Activated CD8-positive, alpha-beta memory T cell treated with anti-CD3 and anti-CD28 coated beads, Interleukin-2, amount 10 ng/mL, durations not matched to agents 7 days and 5 days (primary cell): ENCODE measurements at regions not wholly inside any gene's neighbourhood (a gene's known extent, or its start where the extent isn't known, plus 50 kb on each side); places are given as distances from the start of the nearest gene placed in this dataset.

Experiments used
- ATAC-seq: fragments of 150-1000 bp; cut with Tn5 transposase; one replicate; pipeline ENCODE4 v1.10.0; 2021; ENCODE audit warnings: moderate library complexity
- CTCF ChIA-PET: fragments of 350-600 bp; sonication (Branson Sonifier 250); formaldehyde crosslinking; loops from one replicate; lab custom pipeline; 2021; ENCODE audit warnings: antibody characterized with exemption; lab: Charles Lee
- DNase-seq: peaks from one replicate; pipeline ENCODE4 v3.0.0-alpha.2; 2020
- H3K27ac Mint-ChIP-seq: one replicate; pipeline ENCODE4 v1.8.0; 2021; ENCODE audit warnings: mild to moderate bottlenecking, mixed read lengths
- H3K27me3 Mint-ChIP-seq: one replicate; pipeline ENCODE4 v1.8.0; 2021; ENCODE audit warnings: mixed read lengths
- H3K36me3 Mint-ChIP-seq: one replicate; pipeline ENCODE4 v1.8.0; 2021; ENCODE audit warnings: mild to moderate bottlenecking, mixed read lengths
- H3K4me1 Mint-ChIP-seq: one replicate; pipeline ENCODE4 v1.8.0; 2021; ENCODE audit warnings: mixed read lengths
- H3K4me3 Mint-ChIP-seq: one replicate; pipeline ENCODE4 v1.8.0; 2021; ENCODE audit warnings: mild to moderate bottlenecking, moderate library complexity, mixed read lengths
- H3K9me3 Mint-ChIP-seq: one replicate; pipeline ENCODE4 v1.8.0; 2022; ENCODE audit warnings: low read depth, mixed read lengths

DNA sequence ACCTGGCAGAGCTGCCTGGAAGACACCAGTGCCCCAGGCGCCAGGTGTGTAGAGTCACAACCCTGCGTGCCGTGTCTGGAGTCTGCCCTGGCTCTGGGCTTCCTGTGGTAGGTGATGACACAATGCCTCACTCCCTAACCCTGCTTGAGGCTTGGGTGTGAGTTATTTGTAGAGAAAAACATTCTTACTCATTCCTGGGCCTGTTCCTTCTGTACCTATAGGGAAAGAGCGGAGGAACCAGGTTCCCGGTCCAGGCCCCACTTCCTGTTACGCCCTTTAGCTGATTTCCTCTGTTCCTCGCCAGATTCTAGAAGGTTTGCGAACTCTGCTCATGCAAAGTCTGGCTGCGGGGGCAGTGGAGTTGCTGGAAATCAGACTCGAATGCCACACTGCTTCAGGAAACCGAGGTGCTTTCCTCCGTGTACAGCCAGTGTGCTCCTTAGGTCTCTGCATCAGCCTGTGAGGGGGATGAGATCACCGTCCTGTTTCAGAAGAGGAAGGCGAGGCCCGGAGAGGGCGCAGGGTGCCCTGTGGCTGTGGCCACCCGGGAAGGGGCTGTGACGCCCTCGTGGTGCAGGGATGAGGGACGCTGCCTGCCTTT, 67.1 kb upstream of the DUSP22 start:
- CTCF ChIA-PET, result interaction anchor here (0.8 to 4.0 kb wide), 10 partner anchors 7 to 115 kb away, joined by 3 to 26 read pairs (median 4); partner anchors contain the start of gene DUSP22
- Mint-ChIP-seq H3K27me3 (no peaks in the 10 kb centered on the region), H3K27ac (peak overlapping the region; percentile 94), H3K4me1 (peaks cover 85% of the 10 kb centered on the region), H3K9me3 (peaks cover 2% of the 10 kb centered on the region), H3K36me3 (peaks cover 11% of the 10 kb centered on the region), H3K4me3 (peak overlapping the region; percentile 32)
- ATAC-seq, result peak; percentile 79
- DNase-seq, result peak; percentile 88

DNA sequence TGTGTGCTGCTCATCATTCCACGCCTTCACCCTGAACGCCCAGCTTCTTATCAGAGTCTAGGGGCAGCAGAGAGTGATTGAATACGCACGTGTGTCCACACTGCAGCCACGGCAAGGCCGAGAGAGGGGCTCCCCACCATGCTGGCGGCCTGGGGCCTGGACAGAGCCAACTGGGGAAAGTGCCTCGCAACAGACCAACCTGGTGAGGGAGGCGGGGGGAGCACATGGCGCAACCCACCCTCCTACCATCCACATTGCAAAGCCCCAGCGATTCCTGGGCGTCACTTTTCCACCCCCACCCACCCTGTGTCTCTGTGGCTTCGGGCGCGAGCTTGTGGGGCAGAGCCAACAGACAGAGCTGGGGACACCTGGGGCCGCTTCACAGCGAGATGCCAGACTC, 66.4 kb upstream of the DUSP22 start:
- peaks cover 13% of the 10 kb centered on the region for H3K36me3 Mint-ChIP-seq
- CTCF ChIA-PET, result interaction anchor here (0.8 to 4.0 kb wide), 10 partner anchors 9 to 325 kb away, joined by 3 to 26 read pairs (median 3); no protein-coding TSS in a partner anchor

DNA sequence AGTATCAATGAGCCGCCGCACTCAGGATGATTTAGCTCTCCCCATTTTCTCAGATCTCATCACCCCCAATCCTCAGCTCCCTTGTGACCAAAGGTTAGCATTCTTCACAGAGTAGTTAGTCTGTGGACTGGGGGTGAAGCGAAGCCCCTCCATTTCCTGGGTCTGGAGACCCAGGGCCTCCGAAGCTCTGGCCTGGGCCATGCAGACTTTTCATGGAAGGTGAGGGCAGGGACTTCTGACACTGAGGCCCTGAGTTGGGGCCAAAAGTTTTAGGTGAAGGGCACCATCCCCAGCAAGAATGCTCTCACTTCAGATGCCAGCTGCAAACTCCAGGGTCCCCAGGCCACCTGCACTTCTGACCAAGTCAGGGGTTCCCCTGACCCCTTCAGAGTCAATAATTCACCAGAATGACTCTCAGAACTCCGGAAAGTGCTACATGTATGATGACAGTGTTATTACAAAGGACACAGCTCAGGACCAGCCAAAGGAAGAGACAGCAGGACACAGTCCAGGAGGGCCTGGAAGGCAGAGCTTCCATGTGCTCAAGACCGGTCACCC, 65.7 kb upstream of the DUSP22 start:
- Mint-ChIP-seq H3K4me3 (no peak overlapping the region), H3K27ac (peak overlapping the region; percentile 94), H3K27me3 (no peaks in the 10 kb centered on the region), H3K9me3 (peaks cover 2% of the 10 kb centered on the region), H3K36me3 (peaks cover 13% of the 10 kb centered on the region), H3K4me1 (peaks cover 81% of the 10 kb centered on the region)
- CTCF ChIA-PET, result interaction anchor here (0.7 to 4.0 kb wide), 9 partner anchors 8 to 325 kb away, joined by 3 to 26 read pairs (median 3); no protein-coding TSS in a partner anchor
- DNase-seq (no peak), ATAC-seq (no peak)

More for the DNA sequence above, 66.4 kb upstream of the DUSP22 start:
- Mint-ChIP-seq H3K4me3 (peak overlapping the region; percentile 32), H3K27ac (peak overlapping the region; percentile 94), H3K4me1 (peaks cover 84% of the 10 kb centered on the region), H3K27me3 (no peaks in the 10 kb centered on the region), H3K9me3 (peaks cover 2% of the 10 kb centered on the region)
- ATAC-seq (no peak), DNase-seq (no peak)

GRCh38 chr6:227074-227782, 65.1 kb upstream of the DUSP22 start:
- Mint-ChIP-seq H3K27ac (peak overlapping the region; percentile 61), H3K9me3 (peaks cover 2% of the 10 kb centered on the region), H3K27me3 (no peaks in the 10 kb centered on the region), H3K4me3 (no peak overlapping the region), H3K4me1 (peaks cover 80% of the 10 kb centered on the region), H3K36me3 (peaks cover 13% of the 10 kb centered on the region)
- ATAC-seq (no peak), DNase-seq (no peak)
- CTCF ChIA-PET, result interaction anchor here (0.7 to 4.0 kb wide), 4 partner anchors 9 to 324 kb away, joined by 3 to 26 read pairs (median 8); no protein-coding TSS in a partner anchor

DNA sequence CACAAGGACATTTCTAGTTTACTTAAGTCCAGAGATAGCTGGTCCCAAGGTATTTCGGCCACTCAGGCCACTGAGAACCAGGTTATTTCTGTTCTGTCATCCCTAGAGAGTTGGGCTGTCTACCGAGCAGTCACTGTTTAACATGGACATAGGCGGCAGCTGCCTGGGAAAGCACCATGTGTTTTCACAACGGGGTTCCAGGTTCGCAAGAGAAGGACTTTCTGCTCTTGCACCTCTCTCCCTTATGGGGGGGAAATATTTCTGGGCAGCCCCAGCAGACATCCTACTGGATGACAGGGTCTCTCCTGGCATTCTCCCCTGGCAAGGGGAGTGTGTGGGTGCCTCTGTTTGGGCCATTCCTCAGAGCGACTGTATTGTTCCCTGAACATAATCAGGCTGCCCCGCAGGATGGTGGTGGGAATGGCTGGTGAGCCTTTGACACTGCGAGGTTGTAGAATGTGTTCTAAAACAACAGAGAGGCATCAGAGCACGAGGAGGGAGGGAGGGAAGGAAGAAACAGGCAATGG, 64.4 kb upstream of the DUSP22 start:
- no peak for ATAC-seq
- Mint-ChIP-seq H3K27me3 (no peaks in the 10 kb centered on the region), H3K4me1 (peaks cover 81% of the 10 kb centered on the region), H3K36me3 (peaks cover 13% of the 10 kb centered on the region), H3K27ac (no peak overlapping the region), H3K4me3 (no peak overlapping the region), H3K9me3 (peaks cover 2% of the 10 kb centered on the region)
- CTCF ChIA-PET, result interaction anchor here (3.0 to 4.0 kb wide), 2 partner anchors 11 to 38 kb away, joined by 12 to 26 read pairs; no protein-coding TSS in a partner anchor
- no peak for DNase-seq

DNA sequence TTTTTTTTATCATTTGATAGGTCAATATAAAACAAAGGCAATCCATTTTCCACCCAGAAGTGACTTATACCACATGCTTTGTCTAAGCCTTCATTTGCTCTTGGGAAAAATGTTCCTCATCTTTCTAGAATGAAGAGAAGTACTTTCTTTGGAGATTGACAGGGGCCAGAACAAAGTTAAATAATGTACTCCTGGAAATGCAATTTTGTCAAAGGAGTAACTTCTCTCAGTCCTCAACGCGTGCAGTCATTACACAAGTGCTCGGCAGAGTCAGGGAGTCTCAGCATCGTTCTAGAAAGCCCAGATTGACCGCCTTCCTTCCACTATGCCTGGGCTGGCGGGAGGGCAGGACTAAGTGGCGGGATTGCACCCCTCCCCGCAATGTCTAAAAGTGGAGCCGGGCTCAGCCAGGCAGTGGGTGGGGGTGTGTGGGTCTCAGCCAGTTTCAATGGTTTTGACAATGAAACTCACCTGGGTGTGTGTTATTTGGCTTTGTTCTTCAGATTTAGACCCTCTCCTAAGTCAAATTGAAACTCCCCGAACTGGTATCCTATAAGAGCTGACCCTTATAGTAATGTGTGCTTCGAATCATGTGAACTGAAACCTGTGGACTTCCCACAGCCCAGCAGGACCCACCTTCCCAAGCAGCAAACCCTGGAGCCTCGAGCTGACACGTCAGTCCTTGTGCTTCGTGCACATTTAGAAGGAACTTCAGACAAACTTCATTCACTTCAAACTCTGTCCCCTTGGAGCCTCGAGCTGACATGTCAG, 63.2 kb upstream of the DUSP22 start:
- Mint-ChIP-seq H3K27me3 (no peaks in the 10 kb centered on the region), H3K9me3 (peaks cover 2% of the 10 kb centered on the region), H3K36me3 (peaks cover 13% of the 10 kb centered on the region), H3K27ac (peak overlapping the region; percentile 60), H3K4me1 (peaks cover 75% of the 10 kb centered on the region), H3K4me3 (no peak overlapping the region)
- no peak for ATAC-seq
- DNase-seq, result no peak
- CTCF ChIA-PET, result interaction anchor here (1.4 to 3.0 kb wide), 4 partner anchors 8 to 27 kb away, joined by 3 to 12 read pairs (median 6); no protein-coding TSS in a partner anchor

- H3K36me3 Mint-ChIP-seq, result peaks cover 15% of the 10 kb centered on the region
- CTCF ChIA-PET, result interaction anchor here (1.3 to 2.4 kb wide), 2 partner anchors 8 to 43 kb away, joined by 3 to 10 read pairs; no protein-coding TSS in a partner anchor
- H3K27ac Mint-ChIP-seq, result no peak overlapping the region
- DNase-seq (no peak), ATAC-seq (no peak)
- H3K4me3 Mint-ChIP-seq, result no peak overlapping the region
- H3K4me1 Mint-ChIP-seq, result peaks cover 69% of the 10 kb centered on the region
- H3K9me3 Mint-ChIP-seq, result peaks cover under 1% of the 10 kb centered on the region
- no peaks in the 10 kb centered on the region for H3K27me3 Mint-ChIP-seq
These were observed 60.5 kb upstream of the DUSP22 start for GRCh38 chr6:231779-232178.

DNA sequence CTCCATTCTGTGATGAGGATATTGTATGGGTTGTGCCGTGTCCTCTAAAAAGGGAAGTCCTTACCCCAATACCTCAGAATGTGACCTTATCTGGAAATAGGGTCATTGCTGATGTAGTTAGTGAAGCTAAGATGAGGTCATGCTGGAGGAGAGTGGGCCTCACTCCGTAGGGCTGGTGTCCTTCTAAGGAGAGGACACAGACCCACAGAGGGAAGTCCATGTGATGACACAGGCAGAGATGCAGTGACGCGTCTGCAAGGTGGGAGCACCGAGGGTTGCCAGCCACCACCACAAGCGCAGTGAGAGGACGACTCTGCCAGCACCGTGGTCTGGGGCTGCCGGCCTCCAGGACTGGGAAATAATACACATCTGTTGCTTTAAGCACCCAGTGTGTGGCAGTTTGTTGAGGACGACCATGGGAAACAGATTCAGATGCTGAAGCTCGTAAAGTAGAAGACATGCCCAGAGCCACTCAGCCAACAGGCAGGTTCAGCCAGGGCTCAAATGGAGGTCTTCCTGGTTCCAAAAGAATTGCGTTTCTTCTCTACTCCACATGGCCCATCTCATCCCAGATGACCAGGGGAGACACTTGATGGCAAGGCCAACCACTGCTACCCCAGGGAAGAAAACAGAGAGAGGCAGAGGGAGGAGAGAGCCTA, 59.2 kb upstream of the DUSP22 start:
- Mint-ChIP-seq H3K27ac (no peak overlapping the region), H3K27me3 (no peaks in the 10 kb centered on the region), H3K36me3 (peaks cover 8% of the 10 kb centered on the region), H3K4me3 (no peak overlapping the region), H3K9me3 (no peaks in the 10 kb centered on the region), H3K4me1 (peaks cover 65% of the 10 kb centered on the region)
- CTCF ChIA-PET, result interaction anchor here (0.7 to 2.4 kb wide), 3 partner anchors 10 to 45 kb away, joined by 3 to 10 read pairs (median 3); no protein-coding TSS in a partner anchor
- DNase-seq, result no peak
- no peak for ATAC-seq

DNA sequence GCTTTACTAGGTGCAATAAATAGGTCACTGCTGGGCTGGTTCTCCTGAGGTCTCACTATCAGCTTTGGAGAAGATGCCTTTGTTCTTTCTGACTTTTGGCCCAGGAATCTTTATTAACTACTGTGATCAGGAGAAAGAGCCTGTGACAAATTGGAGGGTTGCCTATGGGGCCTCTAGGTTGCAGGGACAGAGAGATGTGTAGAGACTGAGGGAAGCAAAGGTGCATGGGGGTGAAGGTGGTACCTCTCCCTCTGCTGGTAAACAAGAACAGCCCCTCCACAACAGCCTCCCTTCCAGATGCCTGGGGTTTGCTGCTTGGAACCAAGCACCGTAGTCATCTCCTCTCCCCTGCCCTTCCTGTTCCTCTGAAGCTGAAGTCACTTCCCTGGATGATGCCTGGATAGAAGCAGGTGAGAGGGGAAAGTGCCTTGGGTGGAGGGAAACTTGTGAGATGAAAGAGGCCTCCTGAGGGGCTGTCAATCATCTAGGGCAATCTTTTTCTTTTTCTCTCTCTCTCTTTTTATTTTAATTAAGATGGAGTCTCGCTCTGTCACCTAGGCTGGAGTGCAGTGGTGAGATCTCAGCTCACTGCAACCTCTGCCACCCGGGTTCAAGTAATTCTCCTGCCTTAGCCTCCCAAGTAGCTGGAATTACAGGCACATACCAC, 57.4 kb upstream of the DUSP22 start:
- DNase-seq (no peak), ATAC-seq (no peak)
- peak overlapping the region; percentile 95 for H3K27ac Mint-ChIP-seq
- CTCF ChIA-PET, result interaction anchor here (1.4 to 1.7 kb wide), 2 partner anchors 9 to 45 kb away, joined by 5 read pairs; no protein-coding TSS in a partner anchor
- H3K27me3 Mint-ChIP-seq, result no peaks in the 10 kb centered on the region
- H3K9me3 Mint-ChIP-seq, result no peaks in the 10 kb centered on the region
- H3K4me3 Mint-ChIP-seq, result no peak overlapping the region
- H3K36me3 Mint-ChIP-seq, result peaks cover 5% of the 10 kb centered on the region
- H3K4me1 Mint-ChIP-seq, result peaks cover 54% of the 10 kb centered on the region

DNA sequence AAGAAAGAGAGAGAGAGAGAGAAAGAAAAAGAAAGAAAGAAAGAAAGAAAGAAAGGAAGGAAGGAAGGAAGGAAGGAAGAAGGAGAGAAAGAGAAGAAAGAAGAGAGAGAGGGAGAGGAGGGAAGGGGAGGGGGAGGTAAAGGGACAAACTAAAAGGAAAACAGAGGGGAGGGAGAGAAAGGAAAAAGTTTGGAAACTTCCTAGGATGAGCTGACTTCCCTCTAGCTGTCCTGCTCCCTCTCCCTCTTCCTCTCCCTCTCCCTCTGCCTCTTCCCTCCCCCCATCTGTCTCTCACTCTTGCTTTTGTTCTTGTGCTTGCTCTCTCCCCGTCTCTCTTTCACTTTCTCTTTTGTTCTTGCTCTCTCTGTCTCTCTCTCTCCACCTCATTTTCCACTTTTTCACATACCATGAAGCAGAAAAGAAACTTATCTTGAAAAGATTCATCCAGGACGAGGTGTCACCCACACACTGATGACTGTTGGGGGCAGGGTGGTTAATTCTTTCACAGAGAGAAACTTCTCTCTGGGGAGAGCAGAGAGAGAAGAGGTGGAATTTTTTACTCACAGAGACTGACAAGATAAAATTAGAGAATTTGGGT, 56.4 kb upstream of the DUSP22 start:
- H3K27me3 Mint-ChIP-seq, result no peaks in the 10 kb centered on the region
- CTCF ChIA-PET, result interaction anchor here (0.7 to 1.7 kb wide), 6 partner anchors 9 to 57 kb away, joined by 3 to 6 read pairs (median 3); partner anchors contain the start of gene DUSP22
- H3K27ac Mint-ChIP-seq, result peak overlapping the region; percentile 95
- peak overlapping the region; percentile 72 for H3K4me3 Mint-ChIP-seq
- ATAC-seq, result peak; percentile 91
- no peaks in the 10 kb centered on the region for H3K9me3 Mint-ChIP-seq
- peaks cover 47% of the 10 kb centered on the region for H3K4me1 Mint-ChIP-seq
- peak; percentile 79 for DNase-seq
- H3K36me3 Mint-ChIP-seq, result peaks cover 3% of the 10 kb centered on the region

DNA sequence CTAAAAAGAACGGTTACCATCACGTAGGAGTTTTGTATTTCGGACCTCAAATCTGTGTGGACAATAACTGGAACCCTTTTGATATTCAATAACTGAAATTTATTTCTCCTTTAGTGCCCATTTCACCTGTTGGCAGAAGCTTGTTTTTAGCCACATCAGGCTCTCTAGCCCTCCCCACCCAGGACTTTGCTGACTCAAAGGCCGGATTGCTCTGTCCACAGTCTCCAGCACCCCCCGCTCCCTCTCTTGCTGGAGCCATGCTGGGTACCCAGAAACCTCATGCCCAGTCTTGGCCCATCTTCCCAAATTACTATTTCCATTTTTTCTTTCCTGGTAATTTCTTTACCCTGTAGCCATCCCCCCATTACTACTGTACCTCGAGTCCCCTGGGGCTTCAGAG, 55.8 kb upstream of the DUSP22 start:
- Mint-ChIP-seq H3K27me3 (no peaks in the 10 kb centered on the region), H3K9me3 (no peaks in the 10 kb centered on the region)

More for the DNA sequence above, 55.8 kb upstream of the DUSP22 start:
- H3K4me1 Mint-ChIP-seq, result peaks cover 48% of the 10 kb centered on the region
- ATAC-seq (no peak), DNase-seq (no peak)
- H3K27ac Mint-ChIP-seq, result peak overlapping the region; percentile 95
- CTCF ChIA-PET, result interaction anchor here (1.0 to 1.7 kb wide), 6 partner anchors 10 to 57 kb away, joined by 3 to 6 read pairs (median 3); partner anchors contain the start of gene DUSP22
- no peak overlapping the region for H3K4me3 Mint-ChIP-seq
- H3K36me3 Mint-ChIP-seq, result peaks cover 3% of the 10 kb centered on the region
